Hepatocyte (in vitro differentiated cells): ENCODE measurements at regions not wholly inside any gene's neighbourhood (a gene's known extent, or its start where the extent isn't known, plus 50 kb on each side); places are given as distances from the start of the nearest gene placed in this dataset.

Experiments
- CTCF ChIP-seq: fragments of 200-600 bp; sonication (generic); IDR thresholded peaks from 2 replicates; pipeline ENCODE4 v1.5.1; 2016; ENCODE audit warnings: antibody characterized with exemption, mild to moderate bottlenecking; ENCODE audit not compliant: poor library complexity
- EZH2 ChIP-seq: fragments of 200-600 bp; sonication (generic); IDR thresholded peaks from 2 replicates; pipeline ENCODE4 v1.6.1; 2016; ENCODE audit warnings: antibody characterized with exemption, mild to moderate bottlenecking, borderline replicate concordance

GRCh38 chr6:27782748-27783147 is 129.4 kb downstream of the OR2B2 start:
- TF ChIP-seq CTCF = no peak
- no peak for TF ChIP-seq EZH2
